ENCODE measurements at regions not wholly inside any gene's neighbourhood (a gene's known extent, or its start where the extent isn't known, plus 50 kb on each side); places are given as distances from the start of the nearest gene placed in this dataset.

GRCh38 chr12:116484807-116485206 is 74.4 kb upstream of the MAP1LC3B2 start:
- Histone ChIP-seq H3K4me1 (no peaks in the 10 kb centered on the region), H3K27ac (no peak overlapping the region), H3K4me3 (no peak overlapping the region), H3K27me3 (no peaks in the 10 kb centered on the region), H3K36me3 (no peaks in the 10 kb centered on the region), H3K9me3 (peaks cover 0 to 23% of the 10 kb centered on the region in 2 donors)
- no peak for TF ChIP-seq CTCF (IDR thresholded peaks at IDR 0.05)
- DNase-seq (ENCODE audit: low spot score): no peak

GRCh38 chr12:116489116-116489515 is 70.1 kb upstream of the MAP1LC3B2 start:
- Histone ChIP-seq H3K4me1 (no peaks in the 10 kb centered on the region), H3K36me3 (no peaks in the 10 kb centered on the region), H3K27ac (no peak overlapping the region), H3K27me3 (no peaks in the 10 kb centered on the region), H3K9me3 (peaks cover 0 to 23% of the 10 kb centered on the region in 2 donors), H3K4me3 (no peak overlapping the region)
- DNase-seq (ENCODE audit: low spot score): no peak
- no peak for TF ChIP-seq CTCF (IDR thresholded peaks at IDR 0.05)

- TF ChIP-seq CTCF (IDR thresholded peaks at IDR 0.05): no peak
These were observed 68.7 kb upstream of the MAP1LC3B2 start for GRCh38 chr12:116490471-116490870.

GRCh38 chr12:116492703-116493324 is 66.4 kb upstream of the MAP1LC3B2 start:
- Histone ChIP-seq H3K4me1 (no peaks in the 10 kb centered on the region), H3K9me3 (peaks cover 0 to 11% of the 10 kb centered on the region in 2 donors), H3K27ac (no peak overlapping the region), H3K36me3 (no peaks in the 10 kb centered on the region), H3K4me3 (no peak overlapping the region), H3K27me3 (no peaks in the 10 kb centered on the region)
- TF ChIP-seq CTCF (IDR thresholded peaks at IDR 0.05): no peak
- no peak for DNase-seq (ENCODE audit: low spot score)

More at GRCh38 chr12:116490471-116490870, 68.7 kb upstream of the MAP1LC3B2 start:
- no peaks in the 10 kb centered on the region for H3K4me1 ChIP-seq
- no peak overlapping the region for H3K4me3 ChIP-seq
- no peak for DNase-seq (ENCODE audit: low spot score)
- H3K36me3 ChIP-seq: no peaks in the 10 kb centered on the region
- peaks cover 0 to 23% of the 10 kb centered on the region in 2 donors for H3K9me3 ChIP-seq
- H3K27ac ChIP-seq: no peak overlapping the region
- H3K27me3 ChIP-seq: no peaks in the 10 kb centered on the region

- Histone ChIP-seq H3K4me3 (no peak overlapping the region), H3K27me3 (no peaks in the 10 kb centered on the region), H3K4me1 (no peaks in the 10 kb centered on the region), H3K27ac (no peak overlapping the region), H3K9me3 (no peaks in the 10 kb centered on the region), H3K36me3 (no peaks in the 10 kb centered on the region)
- TF ChIP-seq CTCF (IDR thresholded peaks at IDR 0.05): no peak
- no peak for DNase-seq (ENCODE audit: low spot score)
These were observed 63.9 kb upstream of the MAP1LC3B2 start for GRCh38 chr12:116495260-116495659.

- Histone ChIP-seq H3K9me3 (no peaks in the 10 kb centered on the region), H3K36me3 (no peaks in the 10 kb centered on the region), H3K27ac (no peak overlapping the region), H3K4me1 (no peaks in the 10 kb centered on the region), H3K4me3 (no peak overlapping the region), H3K27me3 (no peaks in the 10 kb centered on the region)
- DNase-seq (ENCODE audit: low spot score): no peak
- TF ChIP-seq CTCF (IDR thresholded peaks at IDR 0.05): no peak
These were observed 62.1 kb upstream of the MAP1LC3B2 start for GRCh38 chr12:116497051-116497591.

Data from right atrium auricular region (tissue), 2 donors.